GM21717 (cell line): ENCODE measurements at regions not wholly inside any gene's neighbourhood (a gene's known extent, or its start where the extent isn't known, plus 50 kb on each side); places are given as distances from the start of the nearest gene placed in this dataset.
A peak's percentile ranks its signal among the peaks of the same experiment; 100 is the strongest.

ENCODE experiments used
- ATAC-seq: cut with Tn5 transposase; IDR thresholded peaks from one replicate; pipeline ENCODE4 v1.9.1; 2021; ENCODE audit warnings: mild to moderate bottlenecking, moderate library complexity; ENCODE audit not compliant: unreplicated experiment

DNA sequence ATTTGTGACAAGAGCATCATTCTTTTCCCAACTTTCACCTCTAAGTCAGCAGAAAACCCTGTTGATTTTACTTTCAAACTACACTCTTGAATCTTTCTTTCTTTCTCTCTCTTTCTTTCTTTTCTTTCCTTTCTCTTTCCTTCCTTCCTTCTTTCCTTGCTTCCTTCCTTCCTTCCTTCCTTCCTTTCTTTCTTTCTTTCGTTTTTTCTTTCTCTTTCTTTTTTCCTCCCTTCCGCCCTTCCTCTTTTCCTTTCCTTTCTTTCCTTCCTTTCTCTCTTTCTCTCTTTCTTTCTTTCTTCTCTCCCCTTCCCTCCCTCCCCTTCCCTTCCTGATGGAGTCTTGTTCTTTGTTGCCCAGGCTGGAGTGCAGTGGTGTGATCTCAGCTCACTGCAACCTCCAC lies 649.5 kb downstream of the PLCL1 start:
- no peak for ATAC-seq

DNA sequence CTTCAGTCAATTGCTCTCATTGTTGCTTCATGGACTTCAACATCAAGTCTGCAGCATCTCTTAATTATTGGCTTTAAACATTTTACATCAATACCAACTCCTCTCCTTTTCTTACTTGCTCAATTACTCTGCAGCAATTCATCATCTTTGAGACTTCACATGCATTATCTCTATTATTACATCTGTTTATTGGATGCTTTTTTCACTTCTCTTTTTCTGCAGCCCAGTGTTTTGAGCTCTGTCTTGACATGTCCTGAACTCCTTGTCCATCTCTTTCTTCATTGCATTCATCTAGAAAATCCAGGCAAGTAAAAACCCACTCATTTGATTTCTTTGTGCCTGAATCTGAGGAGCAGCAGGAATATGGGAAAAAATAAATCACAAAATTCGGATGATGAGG lies 647.9 kb downstream of the PLCL1 start:
- peak; percentile 72 for ATAC-seq

DNA sequence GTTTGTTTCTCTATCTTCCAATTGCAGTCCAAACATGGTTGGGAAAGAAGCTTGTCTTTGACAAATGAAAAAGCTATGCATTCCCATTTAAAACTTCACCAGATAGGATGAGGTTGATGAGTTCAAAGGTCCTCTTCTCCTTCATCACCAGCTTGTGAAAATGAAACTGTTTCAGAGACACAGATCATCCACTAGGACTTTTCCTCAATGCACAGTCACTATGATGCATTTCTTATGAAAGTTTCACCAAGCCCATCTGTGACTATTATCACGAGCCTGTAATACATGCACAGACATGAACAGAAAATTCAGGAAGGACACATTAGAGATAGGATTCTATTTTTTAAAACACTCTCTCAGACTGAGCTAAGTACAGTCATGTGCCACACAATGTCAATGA lies 644.4 kb downstream of the PLCL1 start:
- no peak for ATAC-seq

DNA sequence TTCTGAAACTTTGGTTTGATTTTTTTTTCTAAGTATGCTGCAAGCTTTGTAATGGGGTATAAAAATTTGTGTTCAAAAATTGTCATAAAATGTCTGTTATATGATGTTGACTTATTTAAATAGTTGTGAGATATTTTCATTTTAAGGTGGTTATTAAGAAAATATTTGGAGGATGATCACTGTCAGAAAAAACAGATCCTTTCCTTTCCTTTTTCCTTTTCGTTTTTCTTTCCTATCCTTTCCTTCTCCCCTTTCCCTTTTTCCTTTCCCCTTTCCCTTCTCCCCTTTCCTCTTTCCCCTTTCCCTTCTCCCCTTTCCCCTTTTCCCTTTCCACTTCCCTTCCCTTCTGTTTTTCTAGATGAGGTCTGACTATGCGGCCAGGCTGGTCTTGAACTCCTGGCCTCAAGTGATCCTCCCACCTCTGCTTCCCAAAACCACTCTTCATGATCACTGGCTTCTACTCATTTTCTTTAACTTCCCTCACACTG lies 640.5 kb downstream of the PLCL1 start:
- ATAC-seq, result no peak

DNA sequence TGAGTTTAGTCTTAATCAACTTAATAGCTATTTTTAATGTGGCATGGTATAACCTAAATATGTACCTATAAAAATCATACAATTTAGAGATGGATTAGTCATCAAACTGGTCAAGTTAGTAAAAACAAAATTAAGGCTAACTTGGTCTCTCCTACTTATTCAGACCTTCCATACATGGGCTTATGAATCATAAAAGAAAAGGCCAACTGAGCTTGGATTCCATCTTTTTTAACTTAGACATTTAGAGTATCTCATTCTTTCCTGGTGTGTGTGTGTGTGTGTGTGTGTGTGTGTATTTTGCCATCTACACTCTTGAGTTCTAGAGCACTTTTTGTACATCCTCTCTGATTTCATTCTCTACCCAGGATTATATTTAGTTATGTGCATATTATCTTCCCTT lies 637.5 kb downstream of the PLCL1 start:
- ATAC-seq, result no peak

DNA sequence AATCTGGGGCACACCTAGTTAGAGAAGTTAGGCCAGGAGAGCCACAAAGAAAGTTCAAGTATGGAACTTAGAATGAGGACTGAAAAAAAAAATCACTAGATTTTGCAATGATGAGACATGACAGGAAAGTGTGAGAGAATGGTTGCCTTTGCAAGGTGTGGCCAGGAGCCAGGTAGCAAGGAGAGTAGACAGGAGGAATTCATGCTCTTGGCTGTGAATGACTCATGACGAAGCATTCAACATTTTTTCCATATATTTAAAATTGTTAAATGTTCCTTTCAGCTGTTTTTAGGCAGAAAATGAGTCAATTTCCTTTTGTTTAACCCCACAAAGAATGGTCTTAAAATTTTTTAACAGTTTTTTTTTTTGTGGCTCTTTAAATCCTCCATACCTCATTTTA lies 636.9 kb downstream of the PLCL1 start:
- ATAC-seq, result no peak

DNA sequence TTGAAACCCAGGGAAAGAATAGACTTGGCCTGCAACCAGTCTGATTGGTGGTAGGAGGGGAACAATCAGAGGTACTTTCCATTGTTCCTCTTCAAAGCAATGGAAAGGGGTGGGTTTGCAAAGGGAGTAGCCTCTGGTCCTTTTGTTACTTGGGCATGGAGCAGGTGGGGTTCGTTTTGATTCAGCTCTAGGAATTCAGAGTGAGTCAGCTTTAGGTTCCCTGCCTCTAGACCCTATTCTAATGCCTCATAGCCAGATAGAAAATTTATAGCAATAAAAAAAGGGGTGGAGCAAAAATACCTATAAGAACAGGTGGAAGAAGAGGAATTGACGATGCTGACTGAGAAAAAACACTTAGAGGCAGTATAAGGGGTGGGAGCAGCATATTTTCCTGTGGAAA lies 636.4 kb downstream of the PLCL1 start:
- ATAC-seq, result no peak

DNA sequence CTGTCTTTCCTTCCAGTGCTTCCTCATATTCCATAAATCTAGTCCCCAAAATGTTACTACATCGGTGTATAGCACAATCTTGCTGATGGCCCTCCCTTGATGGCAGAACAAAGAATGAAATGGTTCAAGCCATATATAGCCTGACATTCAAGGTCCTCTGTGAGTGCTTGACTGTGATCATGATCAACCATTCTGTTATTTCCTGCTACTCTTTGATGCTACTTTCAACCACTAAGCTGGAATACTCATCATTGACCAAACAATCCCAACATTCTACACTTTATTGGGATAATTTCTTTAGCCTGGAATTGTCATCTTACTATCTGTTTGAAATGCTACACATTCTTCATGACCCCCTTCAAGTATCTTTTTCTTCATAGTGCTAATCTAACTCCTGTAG lies 633.9 kb downstream of the PLCL1 start:
- no peak for ATAC-seq

DNA sequence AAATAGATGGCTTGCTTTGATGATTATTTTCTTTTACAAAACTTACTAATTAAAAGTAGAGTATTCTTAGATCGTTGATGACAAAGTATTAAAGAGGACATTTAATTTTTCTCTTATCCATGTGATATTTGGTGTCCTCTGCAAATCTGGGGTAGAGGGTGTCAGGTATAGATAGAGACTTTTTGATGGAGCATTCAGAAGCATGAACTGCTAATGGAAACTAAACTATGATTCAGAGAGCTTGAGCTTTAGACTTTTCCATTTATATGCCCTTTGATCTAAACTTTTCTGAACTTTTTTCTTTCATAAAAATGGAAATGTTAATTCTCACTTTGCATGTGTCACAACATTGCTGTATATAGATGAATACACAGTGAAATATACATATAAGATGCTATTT lies 619.7 kb downstream of the PLCL1 start:
- no peak for ATAC-seq

DNA sequence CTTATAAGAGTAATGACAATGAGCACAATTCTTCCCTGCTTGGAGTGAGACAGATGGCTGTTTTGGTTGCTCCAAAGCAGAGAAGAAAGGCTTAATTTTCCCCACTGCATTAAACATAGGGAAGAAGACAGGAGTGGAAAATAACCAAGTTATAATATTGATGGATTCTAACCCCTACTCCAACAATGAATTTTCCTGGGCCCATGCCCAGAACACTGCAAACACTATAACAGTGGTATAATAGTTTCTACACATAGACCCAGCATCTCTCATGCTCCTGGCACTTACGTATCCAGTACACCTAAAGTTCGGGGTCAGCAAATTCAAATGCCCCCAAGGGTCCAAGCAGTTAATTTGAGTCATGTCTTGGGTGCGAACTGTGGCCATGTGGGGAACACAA lies 613.4 kb downstream of the PLCL1 start:
- ATAC-seq, result no peak

DNA sequence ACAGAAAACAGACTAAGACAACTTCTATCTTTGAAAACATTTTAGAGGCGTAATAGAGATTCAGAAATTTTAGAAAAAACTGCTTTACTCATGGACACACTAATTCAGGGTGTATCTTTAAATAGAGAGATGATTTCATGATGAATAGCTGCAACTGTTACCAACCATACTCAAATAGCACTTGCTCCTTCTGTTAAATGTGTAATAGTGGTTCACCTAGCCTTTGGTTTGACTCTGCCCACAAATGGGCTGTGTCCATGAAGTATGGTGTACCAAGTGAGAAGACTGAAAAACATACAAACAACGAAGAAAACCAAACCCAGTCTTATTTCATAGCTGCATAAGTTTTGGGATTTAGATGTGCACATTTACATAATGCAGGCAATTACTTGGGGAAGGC lies 610.6 kb downstream of the PLCL1 start:
- no peak for ATAC-seq

DNA sequence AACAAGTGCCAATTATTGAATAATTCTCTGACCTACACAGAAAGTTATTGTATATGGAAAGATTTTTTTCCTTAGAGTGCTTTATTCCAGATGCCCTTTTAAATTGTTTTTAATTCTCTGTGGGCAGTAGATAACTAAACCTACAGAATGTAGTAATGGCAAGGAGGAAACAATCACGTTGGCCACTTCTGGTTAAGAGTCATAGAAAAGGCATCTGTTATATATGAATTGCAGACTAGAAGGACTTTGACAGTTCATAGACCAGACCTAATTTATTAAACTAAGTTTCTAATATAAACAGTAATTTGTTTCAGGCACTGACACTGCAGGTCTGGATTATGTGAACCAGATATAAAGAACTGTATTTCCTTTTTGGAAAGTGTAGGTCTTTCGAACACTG lies 607.5 kb downstream of the PLCL1 start:
- no peak for ATAC-seq

DNA sequence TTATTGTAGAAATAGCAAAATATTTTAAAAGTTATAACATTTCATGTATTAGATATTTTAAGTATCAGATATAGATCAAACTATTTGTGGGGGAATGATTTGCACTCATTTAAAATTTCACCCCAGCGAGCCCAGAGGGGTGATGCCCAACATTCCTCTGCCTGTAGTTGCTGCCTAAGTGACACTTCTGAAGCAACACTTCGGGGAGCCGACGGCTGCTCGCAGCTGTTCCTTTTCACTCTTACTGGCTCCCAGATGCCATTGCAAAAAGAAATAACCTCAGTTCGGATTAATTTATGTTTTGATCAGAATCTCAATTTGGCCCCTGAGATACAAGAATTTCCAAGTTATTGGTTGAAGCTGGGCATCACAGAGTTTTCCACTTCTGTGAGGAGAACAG lies 603.8 kb downstream of the PLCL1 start:
- ATAC-seq, result no peak

DNA sequence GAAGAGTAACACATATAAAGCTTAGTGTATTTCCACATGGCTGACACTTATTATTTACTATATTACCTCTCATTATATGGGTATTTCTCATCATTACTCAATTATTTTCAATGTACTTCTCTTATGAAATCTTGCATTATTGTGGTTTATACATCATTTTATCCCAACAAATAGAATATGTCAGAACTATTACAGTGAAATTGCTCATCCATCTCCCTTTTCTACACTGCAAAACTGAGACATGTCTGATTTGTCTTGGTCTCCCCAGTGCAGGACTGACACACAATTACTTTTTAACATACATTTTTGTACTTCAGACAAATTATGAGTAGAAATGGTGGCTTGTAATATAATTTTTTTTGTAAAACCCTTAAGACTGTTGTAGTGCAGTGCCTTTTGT lies 600.9 kb downstream of the PLCL1 start:
- no peak for ATAC-seq

DNA sequence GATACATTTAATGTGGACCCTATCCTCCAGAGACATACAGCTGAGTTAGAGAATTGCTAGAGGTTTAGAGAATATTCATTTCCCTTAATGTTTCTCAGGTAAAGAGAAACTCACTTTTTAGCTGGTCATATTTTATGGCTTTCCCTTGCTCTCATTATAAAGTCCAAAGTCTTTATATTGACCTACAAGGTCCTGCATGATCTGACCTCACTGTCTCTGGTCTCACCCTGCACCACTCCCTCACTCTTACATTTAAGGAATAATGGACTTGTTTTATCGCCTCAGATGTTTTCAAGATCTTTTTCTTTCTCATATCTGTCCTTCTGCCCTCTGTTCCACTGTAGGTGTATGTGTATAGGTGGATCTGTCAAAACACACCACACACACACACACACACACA lies 597.3 kb downstream of the PLCL1 start:
- no peak for ATAC-seq

DNA sequence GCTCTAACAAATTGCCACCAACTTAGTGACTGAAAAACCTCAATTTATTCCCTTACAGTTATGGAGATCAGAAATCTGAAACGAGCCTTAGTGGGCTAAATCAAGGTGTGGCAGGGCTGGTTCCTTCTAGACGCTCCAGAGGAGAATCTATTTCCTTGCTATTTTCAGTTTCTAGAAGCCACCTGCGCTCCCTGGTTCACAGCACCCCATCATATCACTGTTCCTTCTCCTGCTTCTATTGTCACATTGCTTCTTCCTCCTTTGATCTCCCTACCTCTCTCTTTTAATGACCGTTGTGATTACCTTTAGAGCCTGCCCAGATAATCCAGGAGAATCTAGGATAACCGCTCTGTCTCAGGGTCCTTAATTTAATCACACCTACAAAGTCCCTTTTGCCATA lies 596.6 kb downstream of the PLCL1 start:
- ATAC-seq, result no peak

DNA sequence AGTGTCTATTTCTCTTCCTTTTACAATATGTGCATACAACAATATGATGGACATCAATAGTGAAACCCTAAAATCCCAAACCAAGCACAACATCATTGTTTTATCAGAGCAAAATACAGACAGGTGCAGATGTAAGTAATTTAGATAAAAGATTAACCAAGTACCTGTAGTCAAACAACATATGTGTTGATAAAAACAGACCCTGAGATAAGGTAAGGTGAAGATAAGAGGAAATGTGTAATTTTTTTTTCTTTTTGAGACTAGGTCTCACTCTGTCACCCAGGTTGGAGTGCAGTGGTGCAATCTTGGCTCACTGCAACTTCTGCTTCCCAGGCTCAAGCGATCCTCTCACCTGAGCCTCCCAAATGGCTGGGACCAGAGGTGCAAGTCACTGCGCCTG lies 589.8 kb downstream of the PLCL1 start:
- ATAC-seq, result no peak

DNA sequence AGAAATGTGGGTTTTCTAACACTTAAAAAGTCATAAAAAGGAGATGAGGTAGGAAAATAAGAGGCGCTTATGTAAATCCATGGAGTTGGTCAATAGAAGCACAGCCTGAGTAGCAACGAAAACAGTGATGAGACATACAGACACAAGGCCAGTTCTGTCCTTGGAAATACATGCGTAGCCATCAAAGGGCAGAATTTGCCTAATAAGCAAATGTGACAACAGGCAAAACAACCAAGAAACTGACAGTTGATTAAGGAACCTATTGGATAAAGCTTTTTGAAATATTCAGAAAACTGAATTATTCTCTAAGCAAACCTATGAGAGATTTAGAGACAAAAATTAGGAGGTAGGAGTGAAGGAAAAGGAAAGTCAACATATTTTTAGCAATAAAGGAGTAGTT lies 586.3 kb downstream of the PLCL1 start:
- ATAC-seq, result no peak

DNA sequence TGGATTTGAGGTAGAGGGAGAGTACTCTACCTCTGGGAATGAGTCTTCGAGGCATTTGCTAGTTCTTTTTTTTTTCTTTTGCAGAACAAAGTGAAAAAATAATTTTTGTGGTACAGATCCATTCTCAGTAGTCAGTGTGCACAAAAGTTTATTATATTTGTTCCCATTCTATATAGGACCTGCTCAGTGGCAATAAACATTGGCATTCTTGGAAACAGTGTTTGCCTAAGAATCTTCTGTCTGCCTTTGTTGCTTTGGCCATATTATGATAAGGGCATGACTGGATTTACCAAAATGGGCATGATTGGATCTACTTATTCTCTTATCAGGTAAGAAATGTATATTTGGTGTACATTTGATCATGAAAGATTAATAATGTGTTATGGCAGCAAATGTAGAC lies 583.3 kb downstream of the PLCL1 start:
- no peak for ATAC-seq

DNA sequence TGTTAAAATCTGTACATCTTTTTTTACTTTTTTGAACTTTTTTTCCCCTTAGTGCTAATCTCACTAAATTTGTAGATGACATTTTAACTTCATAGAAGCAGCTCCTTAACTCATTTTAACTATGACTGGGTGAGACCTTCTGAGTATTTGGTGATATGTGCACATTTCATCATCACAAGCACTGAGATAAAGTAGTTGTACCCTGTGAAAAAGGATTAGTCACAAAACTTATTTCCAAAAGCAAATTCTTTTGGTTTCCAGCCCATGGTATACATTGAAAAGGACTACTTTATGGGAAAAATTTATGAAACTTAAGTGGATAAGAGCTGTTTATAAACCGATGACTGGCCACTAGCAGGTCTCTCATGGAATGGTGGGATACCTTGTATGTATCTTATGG lies 581.5 kb downstream of the PLCL1 start:
- no peak for ATAC-seq

DNA sequence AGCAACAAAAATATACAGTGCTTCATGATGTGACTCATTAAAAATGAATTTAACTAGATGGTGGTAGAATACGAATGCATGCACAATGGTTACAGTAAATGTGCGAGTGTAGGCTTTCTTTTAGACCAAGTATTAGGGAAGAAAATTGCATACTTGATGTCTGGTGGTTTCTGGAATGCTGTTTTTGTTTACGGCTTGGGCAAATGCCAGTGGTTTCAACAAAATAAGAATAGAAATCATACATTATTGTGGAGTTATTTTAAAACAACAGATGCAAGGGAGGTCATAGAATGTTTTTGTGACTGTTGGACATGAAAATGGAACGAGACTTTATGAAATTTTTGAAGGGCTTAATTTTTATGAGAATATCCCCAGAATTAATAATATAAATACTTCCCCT lies 580.9 kb downstream of the PLCL1 start:
- ATAC-seq, result no peak

DNA sequence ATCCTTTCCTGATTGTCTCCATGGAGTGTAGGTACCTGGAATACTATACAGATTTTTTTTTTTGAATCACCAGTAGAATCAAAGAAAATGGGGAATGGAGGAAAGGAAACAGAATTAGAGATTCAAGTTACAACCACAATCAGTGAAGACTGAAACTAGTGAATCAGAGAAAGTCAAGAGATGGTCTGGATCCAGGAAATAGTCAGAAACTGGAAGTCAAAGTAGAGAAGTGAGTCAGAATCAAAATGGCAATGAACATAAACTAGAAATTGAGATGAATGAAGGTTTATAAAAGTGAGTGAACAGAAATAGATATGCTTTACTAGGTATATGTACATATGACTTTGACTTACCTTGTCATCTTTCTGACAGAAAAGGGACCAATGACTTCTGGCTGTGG lies 579.0 kb downstream of the PLCL1 start:
- no peak for ATAC-seq

DNA sequence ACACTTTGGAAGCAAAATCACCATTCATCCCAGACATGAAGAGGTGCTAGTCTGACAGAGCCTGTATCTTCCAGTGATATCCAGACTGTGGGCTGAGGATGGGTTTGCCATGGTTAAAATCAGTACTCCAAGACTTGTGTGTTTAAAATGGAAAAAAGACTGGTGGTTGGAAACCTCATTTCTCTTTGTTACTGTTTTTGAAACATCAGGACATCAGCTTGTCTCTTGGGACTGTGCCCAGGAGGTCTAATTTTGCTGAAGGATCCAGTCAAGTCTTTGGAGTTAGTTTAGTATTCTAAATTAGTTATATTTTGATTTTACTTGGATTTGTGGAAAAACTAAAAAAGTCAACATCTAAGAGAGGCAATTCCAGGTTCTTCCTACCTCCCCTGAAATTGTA lies 578.4 kb downstream of the PLCL1 start:
- ATAC-seq, result no peak

DNA sequence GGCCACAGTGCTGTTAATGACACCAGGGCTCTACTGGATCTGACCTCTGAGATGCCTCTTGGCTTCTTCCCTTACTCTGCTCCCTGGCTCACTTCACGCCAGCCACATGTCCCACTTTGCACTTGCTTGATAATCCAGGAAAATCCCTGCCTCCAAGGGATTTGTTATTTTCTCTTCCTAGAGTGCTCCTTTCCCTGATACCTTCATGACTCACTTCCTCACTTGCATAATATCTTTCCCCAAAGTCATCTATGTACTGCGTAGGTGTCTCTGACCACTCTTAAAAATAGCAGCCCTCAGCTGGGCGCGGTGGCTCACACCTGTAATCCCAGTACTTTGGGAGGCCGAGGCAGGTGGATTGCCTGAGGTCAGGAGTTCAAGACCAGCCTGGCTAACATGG lies 572.3 kb downstream of the PLCL1 start:
- no peak for ATAC-seq
